ENCODE measurements at regions not wholly inside any gene's neighbourhood (a gene's known extent, or its start where the extent isn't known, plus 50 kb on each side); places are given as distances from the start of the nearest gene placed in this dataset.
A peak's percentile ranks its signal among the peaks of the same experiment; 100 is the strongest.

DNA sequence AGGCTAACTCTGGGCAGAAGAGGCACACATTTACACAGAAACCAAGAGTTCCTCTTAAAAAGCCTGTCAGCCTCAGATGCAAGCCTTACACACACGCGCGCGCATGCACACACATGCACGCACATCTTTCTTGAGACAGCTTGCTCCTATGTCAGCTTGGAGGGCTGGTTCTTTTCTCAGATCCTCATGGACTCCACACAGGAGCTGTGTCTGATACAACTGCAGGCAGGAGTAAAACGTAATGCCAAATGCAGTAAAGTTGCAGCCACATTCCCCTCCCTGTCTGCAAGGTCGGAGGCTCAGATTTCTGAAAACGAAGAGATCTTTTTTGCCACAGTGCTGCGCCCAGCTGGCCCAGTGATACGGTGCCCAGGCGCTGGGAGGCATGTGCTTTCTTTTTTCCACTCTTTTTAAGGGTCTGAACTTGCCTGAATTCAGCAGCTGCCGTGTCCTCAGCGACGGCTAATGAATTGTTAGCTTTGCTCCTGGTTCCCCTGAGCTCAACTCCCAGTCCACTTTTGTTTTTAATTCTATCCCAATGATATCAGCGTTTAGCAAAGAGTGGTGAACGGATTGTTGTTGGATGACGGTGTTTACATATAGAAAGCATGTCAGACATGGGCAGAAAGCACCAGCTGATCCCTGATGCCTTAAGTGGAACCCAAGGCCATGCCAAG is 72.9 kb upstream of the FOXN3 start:
- H3K27me3 Mint-ChIP-seq (ENCODE audit: unreplicated experiment): peaks cover 5% of the 10 kb centered on the region
- H3K9me3 Mint-ChIP-seq (ENCODE audit: unreplicated experiment): peaks cover 3% of the 10 kb centered on the region
- peak overlapping the region; percentile 79 for H3K27ac Mint-ChIP-seq (ENCODE audit: unreplicated experiment)
- peak overlapping the region; percentile 54 for H3K4me3 Mint-ChIP-seq (ENCODE audit: unreplicated experiment)
- H3K4me1 Mint-ChIP-seq (ENCODE audit: low read depth, unreplicated experiment): peaks cover 49% of the 10 kb centered on the region
- no peak for DNase-seq
- H3K36me3 Mint-ChIP-seq (ENCODE audit: unreplicated experiment): peaks cover 5% of the 10 kb centered on the region
- TF ChIP-seq, protein P1, sequence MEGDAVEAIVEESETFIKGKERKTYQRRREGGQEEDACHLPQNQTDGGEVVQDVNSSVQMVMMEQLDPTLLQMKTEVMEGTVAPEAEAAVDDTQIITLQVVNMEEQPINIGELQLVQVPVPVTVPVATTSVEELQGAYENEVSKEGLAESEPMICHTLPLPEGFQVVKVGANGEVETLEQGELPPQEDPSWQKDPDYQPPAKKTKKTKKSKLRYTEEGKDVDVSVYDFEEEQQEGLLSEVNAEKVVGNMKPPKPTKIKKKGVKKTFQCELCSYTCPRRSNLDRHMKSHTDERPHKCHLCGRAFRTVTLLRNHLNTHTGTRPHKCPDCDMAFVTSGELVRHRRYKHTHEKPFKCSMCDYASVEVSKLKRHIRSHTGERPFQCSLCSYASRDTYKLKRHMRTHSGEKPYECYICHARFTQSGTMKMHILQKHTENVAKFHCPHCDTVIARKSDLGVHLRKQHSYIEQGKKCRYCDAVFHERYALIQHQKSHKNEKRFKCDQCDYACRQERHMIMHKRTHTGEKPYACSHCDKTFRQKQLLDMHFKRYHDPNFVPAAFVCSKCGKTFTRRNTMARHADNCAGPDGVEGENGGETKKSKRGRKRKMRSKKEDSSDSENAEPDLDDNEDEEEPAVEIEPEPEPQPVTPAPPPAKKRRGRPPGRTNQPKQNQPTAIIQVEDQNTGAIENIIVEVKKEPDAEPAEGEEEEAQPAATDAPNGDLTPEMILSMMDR (IDR thresholded peaks at IDR 0.05; ENCODE audit: partially characterized antibody, unreplicated experiment): no peak

DNA sequence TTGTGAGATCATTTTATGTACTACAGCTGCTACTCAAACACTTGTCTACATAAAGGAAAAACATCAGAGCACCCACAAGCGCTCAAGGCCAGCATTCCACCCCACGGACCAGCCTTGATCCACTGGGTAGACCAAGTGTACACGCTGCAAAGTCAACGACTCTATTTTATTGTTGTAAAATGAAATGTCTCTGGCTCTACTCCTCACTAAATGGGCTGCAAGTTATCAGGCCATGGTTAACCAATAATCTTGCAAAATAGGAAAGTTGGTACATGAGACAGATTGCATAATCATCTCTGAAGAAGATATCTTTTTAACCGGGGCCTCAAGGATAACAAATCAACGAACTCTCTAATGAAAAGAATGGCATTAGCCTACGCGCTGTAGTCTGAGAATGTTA is 69.9 kb upstream of the FOXN3 start:
- H3K9me3 Mint-ChIP-seq (ENCODE audit: unreplicated experiment): peaks cover 3% of the 10 kb centered on the region
- H3K4me1 Mint-ChIP-seq (ENCODE audit: low read depth, unreplicated experiment): peaks cover 33% of the 10 kb centered on the region
- H3K27me3 Mint-ChIP-seq (ENCODE audit: unreplicated experiment): peaks cover 5% of the 10 kb centered on the region
- H3K4me3 Mint-ChIP-seq (ENCODE audit: unreplicated experiment): no peak overlapping the region
- H3K27ac Mint-ChIP-seq (ENCODE audit: unreplicated experiment): no peak overlapping the region
- TF ChIP-seq, protein P1 (IDR thresholded peaks at IDR 0.05; ENCODE audit: partially characterized antibody, unreplicated experiment): no peak
- H3K36me3 Mint-ChIP-seq (ENCODE audit: unreplicated experiment): peaks cover 5% of the 10 kb centered on the region
- no peak for DNase-seq

DNA sequence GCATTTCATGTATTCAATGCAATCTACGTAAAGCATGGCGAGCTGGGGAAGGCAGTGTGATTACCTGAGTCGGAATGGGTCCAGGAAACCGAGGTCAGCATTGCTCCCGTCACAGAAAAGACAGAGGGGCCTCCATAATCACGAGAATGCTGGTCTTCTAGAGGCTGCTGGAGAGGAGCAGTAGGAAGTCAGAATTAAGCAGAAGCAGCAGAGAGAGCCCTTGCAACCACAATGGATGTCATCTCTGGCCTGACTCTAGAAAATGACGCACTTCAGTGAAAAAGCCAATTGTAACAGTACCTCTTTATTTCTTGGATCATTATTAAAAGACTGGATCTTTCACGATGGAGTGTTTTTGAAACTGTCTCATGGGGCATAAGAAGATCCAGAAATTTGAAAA is 69.5 kb upstream of the FOXN3 start:
- peaks cover 5% of the 10 kb centered on the region for H3K36me3 Mint-ChIP-seq (ENCODE audit: unreplicated experiment)
- H3K4me3 Mint-ChIP-seq (ENCODE audit: unreplicated experiment): no peak overlapping the region
- H3K27ac Mint-ChIP-seq (ENCODE audit: unreplicated experiment): no peak overlapping the region
- no peak for DNase-seq
- peaks cover 33% of the 10 kb centered on the region for H3K4me1 Mint-ChIP-seq (ENCODE audit: low read depth, unreplicated experiment)
- TF ChIP-seq, protein P1 (IDR thresholded peaks at IDR 0.05; ENCODE audit: partially characterized antibody, unreplicated experiment): no peak
- H3K27me3 Mint-ChIP-seq (ENCODE audit: unreplicated experiment): peaks cover 5% of the 10 kb centered on the region
- H3K9me3 Mint-ChIP-seq (ENCODE audit: unreplicated experiment): peaks cover 3% of the 10 kb centered on the region

DNA sequence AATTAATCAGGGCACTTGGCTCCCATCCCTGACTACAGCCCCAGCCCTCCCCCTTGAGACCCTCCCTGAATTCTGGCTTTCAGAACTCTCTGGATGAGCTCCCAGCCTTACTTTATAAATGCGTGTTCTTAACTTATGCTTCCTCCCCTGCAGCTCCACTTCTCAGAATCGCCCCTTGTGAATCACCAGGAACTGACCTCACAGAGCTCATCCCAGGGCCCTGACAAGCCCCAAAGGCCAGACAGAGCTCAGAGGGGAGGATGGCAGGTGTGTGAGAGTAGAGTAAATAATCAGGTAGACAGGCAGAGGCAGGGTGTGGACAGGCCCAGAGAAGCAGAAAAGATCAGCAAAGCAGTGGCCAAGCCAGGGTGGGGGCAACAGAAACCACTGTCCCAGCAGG is 68.2 kb upstream of the FOXN3 start:
- TF ChIP-seq, protein P1 (IDR thresholded peaks at IDR 0.05; ENCODE audit: partially characterized antibody, unreplicated experiment): no peak
- H3K36me3 Mint-ChIP-seq (ENCODE audit: unreplicated experiment): peaks cover 5% of the 10 kb centered on the region
- H3K9me3 Mint-ChIP-seq (ENCODE audit: unreplicated experiment): peaks cover 2% of the 10 kb centered on the region
- H3K4me3 Mint-ChIP-seq (ENCODE audit: unreplicated experiment): no peak overlapping the region
- H3K4me1 Mint-ChIP-seq (ENCODE audit: low read depth, unreplicated experiment): peaks cover 30% of the 10 kb centered on the region
- no peak for DNase-seq
- no peak overlapping the region for H3K27ac Mint-ChIP-seq (ENCODE audit: unreplicated experiment)
- H3K27me3 Mint-ChIP-seq (ENCODE audit: unreplicated experiment): peaks cover 5% of the 10 kb centered on the region

DNA sequence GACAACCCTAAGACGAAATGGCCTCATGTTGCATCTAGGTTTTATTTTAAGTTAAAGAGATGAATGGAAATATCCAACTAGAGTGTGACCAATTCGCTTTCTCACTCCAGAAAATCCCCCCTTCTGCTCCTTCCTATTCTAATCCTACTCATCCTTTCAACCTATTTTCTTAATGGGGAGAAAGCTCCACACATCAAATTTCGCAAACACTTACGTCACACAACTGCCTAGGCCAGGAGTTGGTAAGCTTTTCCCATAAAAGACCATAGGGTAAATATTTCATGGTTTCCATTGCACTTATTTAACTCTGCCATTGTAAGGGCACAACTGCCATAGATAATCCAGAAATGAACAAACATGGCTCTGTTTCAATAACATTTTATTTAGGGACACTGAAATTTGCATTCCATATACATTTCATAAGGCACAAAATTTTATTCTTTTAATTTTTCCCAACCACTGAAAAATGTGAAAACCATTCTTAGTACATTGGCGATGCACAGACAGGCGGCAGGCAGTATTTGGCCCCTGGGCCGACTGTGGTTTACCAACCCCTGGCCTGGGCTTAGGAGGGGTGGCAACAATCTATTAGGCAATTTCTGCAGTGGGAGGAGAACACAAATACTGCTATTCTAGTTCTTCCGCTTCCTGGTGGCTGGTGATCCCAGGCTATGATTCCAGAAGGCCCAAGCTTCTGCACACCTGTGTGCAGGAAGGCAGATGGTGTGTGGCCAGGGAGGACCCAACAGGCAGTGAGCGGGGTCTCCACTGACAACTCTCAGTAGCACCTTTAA is 67.2 kb upstream of the FOXN3 start:
- TF ChIP-seq, protein P1 (IDR thresholded peaks at IDR 0.05; ENCODE audit: partially characterized antibody, unreplicated experiment): no peak
- Mint-ChIP-seq H3K27ac (ENCODE audit: unreplicated experiment) (no peak overlapping the region), H3K9me3 (ENCODE audit: unreplicated experiment) (no peaks in the 10 kb centered on the region), H3K4me3 (ENCODE audit: unreplicated experiment) (no peak overlapping the region), H3K36me3 (ENCODE audit: unreplicated experiment) (peaks cover 5% of the 10 kb centered on the region), H3K27me3 (ENCODE audit: unreplicated experiment) (peaks cover 5% of the 10 kb centered on the region), H3K4me1 (ENCODE audit: low read depth, unreplicated experiment) (peaks cover 23% of the 10 kb centered on the region)
- DNase-seq: no peak

All from glutamatergic neuron (in vitro differentiated cells).